Sciatic nerve (tissue), 2 donors: ENCODE measurements at regions not wholly inside any gene's neighbourhood (a gene's known extent, or its start where the extent isn't known, plus 50 kb on each side); places are given as distances from the start of the nearest gene placed in this dataset.
"Not testable (repeated sequence)": the region's sequence is repeated elsewhere in the genome, so short reads cannot be mapped to it uniquely, and the experiment has no call there.

Source experiments
- ATAC-seq: fragments of 200-7000 bp; cut with Tn5 transposase; one replicate; pipeline ENCODE4 v1.9.1; 2020; ENCODE audit warnings: mild to moderate bottlenecking, moderate library complexity
- DNase-seq: peaks from one replicate; pipeline ENCODE4 v3.0.0-alpha.2; 2020; ENCODE audit warnings: low spot score
- intact Hi-C: fragments of 100-400 bp; cut with DNase I; formaldehyde crosslinking; loops from one replicate; pipeline ENCODE4 v1.14.2; 2022
- donor health status: DM: no; HTN: no; CAD: no.
- donor health status: DM: no; HTN: no; CAD: no.

GRCh38 chr4:164313853-164314252 is 440.1 kb upstream of the SMIM31 start:
- DNase-seq = no peak
- ATAC-seq = no peak
- intact Hi-C loops = no loop called here

- DNase-seq = no peak
- intact Hi-C loops = no loop called here
- ATAC-seq = no peak
These were observed 435.6 kb upstream of the SMIM31 start for GRCh38 chr4:164318350-164318749.

DNA sequence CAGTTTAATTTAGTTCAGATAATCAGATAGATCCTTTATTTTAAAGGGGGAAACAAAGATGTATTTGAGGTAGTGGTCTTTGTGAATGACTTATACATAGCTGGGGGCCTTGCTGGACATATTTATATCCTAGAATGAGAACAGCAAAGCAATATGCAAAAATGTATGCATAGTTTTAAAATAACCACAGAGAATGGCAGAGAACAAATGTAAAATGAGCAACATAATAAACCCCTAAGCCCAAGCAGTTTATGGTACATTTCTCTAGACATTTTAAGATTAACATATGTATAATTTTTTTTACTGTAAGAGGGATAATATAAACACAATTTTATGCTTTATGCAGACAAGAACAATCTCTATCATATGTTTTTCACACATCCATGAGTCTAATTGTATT is 434.2 kb upstream of the SMIM31 start:
- ATAC-seq (no peak), DNase-seq (no peak)
- intact Hi-C loops = no loop called here

- DNase-seq (no peak), ATAC-seq (no peak)
- intact Hi-C loops = no loop called here
These were observed 433.1 kb upstream of the SMIM31 start for GRCh38 chr4:164320847-164321246.

GRCh38 chr4:164326056-164326455 is 427.9 kb upstream of the SMIM31 start:
- intact Hi-C loops = no loop called here
- ATAC-seq = no peak
- DNase-seq = no peak

DNA sequence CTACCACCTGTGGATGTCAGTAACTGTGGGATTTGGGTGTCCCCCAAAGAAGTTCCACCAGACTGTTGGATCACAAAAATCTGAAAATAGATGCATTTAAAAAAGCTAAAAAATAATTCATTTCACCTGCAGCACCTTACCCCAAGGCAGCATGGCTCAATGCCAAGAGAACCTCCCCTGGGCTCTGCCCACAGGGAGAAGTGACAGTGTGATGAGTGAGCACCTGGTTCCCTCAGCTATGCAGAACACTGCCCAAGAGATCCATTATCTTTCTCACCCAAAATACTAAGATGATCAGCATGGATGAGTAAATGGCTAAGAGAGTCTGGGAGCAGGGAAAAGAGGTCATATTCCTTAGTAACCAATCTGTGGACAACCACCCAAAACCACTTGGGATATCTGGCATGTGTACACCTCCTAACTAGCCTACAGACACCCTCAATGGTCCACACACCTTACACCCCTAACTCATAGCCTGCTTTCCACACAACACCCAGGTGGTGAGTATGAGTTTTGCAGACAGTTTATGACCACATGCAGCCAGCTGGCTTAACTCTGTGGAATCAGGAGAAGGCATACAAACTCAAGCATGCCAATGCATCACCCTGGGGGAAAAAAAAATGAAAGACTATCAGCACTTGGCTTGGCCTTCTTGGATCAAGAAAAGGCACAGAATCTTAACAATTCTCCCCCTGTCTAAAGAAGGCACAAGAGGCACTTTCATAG is 416.5 kb upstream of the SMIM31 start:
- DNase-seq (no peak), ATAC-seq (no peak)
- intact Hi-C loops = no loop called here

DNA sequence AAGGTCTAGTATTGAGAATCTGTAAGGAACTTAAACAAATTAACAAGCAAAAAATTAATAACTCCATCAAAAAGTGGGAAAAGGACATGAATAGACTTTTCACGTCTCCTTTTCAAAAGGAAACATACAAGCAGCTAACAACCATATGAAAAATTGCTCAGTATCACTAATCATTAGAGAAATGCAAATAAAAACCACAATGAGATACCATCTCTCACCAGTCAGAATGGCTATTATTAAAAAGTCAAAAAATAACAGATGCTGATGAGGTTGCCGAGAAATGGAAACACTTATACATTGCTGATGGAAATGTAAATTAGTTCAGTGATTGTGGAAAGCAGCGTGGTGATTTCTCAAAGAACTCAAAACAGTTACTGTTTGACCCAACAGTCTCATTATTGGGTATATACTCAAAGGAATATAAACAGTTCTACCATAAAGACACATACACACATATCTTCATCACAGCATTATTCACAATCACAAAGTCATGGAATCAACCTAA is 410.4 kb upstream of the SMIM31 start:
- intact Hi-C loops = no loop called here
- DNase-seq = no peak
- no peak for ATAC-seq

GRCh38 chr4:164345756-164346155 is 408.2 kb upstream of the SMIM31 start:
- ATAC-seq (no peak), DNase-seq (no peak)
- intact Hi-C loops = no loop called here

DNA sequence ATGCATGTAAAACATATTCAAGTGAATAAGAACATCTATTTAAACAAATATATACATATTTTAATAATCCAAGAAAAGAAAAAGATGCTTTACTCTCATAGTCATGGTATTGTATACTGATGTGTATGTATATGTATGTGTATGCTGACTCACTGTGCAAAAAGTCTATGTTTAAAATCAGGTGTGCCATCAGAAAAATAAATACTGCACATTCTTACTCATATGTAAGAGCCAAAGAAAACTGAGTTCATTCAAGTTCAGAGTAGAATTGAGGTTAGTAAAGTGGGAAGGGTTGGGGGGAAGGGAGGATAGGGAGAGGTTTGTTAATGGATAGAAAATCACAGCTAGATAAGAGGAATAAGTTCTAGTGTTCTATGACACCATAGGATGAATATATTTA is 403.9 kb upstream of the SMIM31 start:
- intact Hi-C loops = no loop called here
- DNase-seq (no peak), ATAC-seq (no peak)

- ATAC-seq, DNase-seq, intact Hi-C loops: not testable (repeated sequence)
These were observed 403.2 kb upstream of the SMIM31 start for GRCh38 chr4:164350716-164351115.

DNA sequence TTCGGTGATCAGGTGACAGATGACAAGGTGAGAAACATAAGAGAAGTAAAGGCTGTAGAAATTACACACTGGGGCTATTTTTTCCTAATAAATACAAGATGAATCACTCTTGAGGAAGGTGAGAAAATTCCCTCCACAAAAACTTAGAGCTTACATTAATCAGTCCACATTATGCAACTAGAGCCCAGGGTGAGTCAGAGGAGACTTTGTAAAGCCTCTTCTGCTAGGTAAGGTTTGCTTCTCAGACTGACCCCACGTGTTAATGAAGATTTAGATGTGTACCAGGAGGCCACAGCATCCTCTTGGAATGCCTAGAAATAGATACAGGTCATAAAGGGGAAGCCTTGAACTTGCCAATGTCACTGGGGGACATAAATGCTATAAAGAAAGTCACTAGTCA is 396.0 kb upstream of the SMIM31 start:
- DNase-seq = no peak
- intact Hi-C loops = no loop called here
- ATAC-seq = no peak

GRCh38 chr4:164358400-164358799 is 395.5 kb upstream of the SMIM31 start:
- ATAC-seq = no peak
- DNase-seq = no peak
- intact Hi-C loops = no loop called here

DNA sequence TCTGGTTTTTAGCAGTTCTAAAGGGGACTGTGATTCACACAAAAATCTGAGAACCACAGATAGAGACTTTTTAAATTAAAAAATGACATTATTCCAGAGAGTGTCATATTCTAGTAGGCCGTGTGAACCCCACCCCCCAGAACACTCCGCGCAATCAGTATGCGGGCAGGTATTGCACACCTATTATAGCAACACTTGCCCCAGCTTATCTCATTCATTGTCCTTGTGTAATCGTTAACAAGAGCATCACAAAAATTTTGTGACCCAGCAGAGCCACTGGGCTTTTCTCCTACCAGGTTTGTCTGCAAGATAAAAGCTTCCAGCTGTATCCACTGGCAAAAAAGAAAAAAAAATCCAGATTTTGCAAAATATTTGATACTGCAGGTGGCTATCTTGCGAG is 394.1 kb upstream of the SMIM31 start:
- intact Hi-C loops = no loop called here
- no peak for ATAC-seq
- no peak for DNase-seq

- ATAC-seq = no peak
- no peak for DNase-seq
- intact Hi-C loops = no loop called here
These were observed 385.0 kb upstream of the SMIM31 start for GRCh38 chr4:164368894-164369293.

- ATAC-seq (no peak), DNase-seq (no peak)
- intact Hi-C loops = no loop called here
These were observed 380.9 kb upstream of the SMIM31 start for GRCh38 chr4:164373021-164373420.

DNA sequence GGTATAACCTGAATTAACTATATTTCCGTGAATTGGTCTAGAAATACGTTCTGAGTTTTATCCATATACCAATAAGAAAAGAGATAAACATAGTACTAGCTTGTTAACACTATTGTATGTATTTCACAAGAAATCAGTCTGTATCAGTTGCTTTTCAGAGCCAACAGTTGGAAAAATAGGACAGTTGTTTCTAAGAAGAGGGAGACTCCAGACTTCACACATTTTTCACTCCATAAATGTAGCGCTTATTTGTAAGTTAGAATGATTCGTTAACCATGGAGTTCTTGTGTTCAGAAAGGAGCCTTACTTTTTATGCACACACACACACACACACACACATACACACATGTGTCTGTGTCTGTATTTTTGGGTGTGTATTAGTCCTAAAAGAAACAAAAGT is 376.7 kb upstream of the SMIM31 start:
- no peak for ATAC-seq
- no peak for DNase-seq
- intact Hi-C loops = no loop called here

- no peak for DNase-seq
- intact Hi-C loops = no loop called here
- no peak for ATAC-seq
These were observed 375.6 kb upstream of the SMIM31 start for GRCh38 chr4:164378361-164378760.

GRCh38 chr4:164379694-164380093 is 374.2 kb upstream of the SMIM31 start:
- ATAC-seq (no peak), DNase-seq (no peak)
- intact Hi-C loops = no loop called here

GRCh38 chr4:164381859-164382258 is 372.1 kb upstream of the SMIM31 start:
- DNase-seq (no peak), ATAC-seq (no peak)
- intact Hi-C loops = no loop called here

GRCh38 chr4:164383058-164383357 is 370.9 kb upstream of the SMIM31 start:
- intact Hi-C loops = no loop called here
- ATAC-seq (no peak), DNase-seq (no peak)
